ENCODE measurements at regions not wholly inside any gene's neighbourhood (a gene's known extent, or its start where the extent isn't known, plus 50 kb on each side); places are given as distances from the start of the nearest gene placed in this dataset.

- TF ChIP-seq CTCF (IDR thresholded peaks at IDR 0.05; ENCODE audit: insufficient read depth, low read length, poor library complexity, severe bottlenecking) (no peak), EZH2phosphoT487 (conservative IDR thresholded peaks at IDR 0.05; ENCODE audit: low read length) (no peak)
These were observed 170.3 kb upstream of the PREP start for GRCh38 chr6:105573138-105573537.
